Uterus (tissue), 2 donors: ENCODE measurements at regions not wholly inside any gene's neighbourhood (a gene's known extent, or its start where the extent isn't known, plus 50 kb on each side); places are given as distances from the start of the nearest gene placed in this dataset.

Experiments used
- CTCF ChIP-seq, 4 experiments: fragments of 200-600 bp in 2 of 4; fragments of 450-650 bp in 2 of 4; sonication (generic) in 2 of 4; IDR thresholded peaks; one replicate each; pipeline ENCODE4 v1.5.1; 2016 to 2019; ENCODE audit warnings: antibody characterized with exemption in 4 of 4, mild to moderate bottlenecking in 2 of 4, moderate library complexity in 1 of 4
- POLR2A ChIP-seq, 2 donors: fragments of 450-650 bp; IDR thresholded peaks; one replicate each; pipeline ENCODE4 v1.6.1; 2016; ENCODE audit warnings: antibody characterized with exemption in 2 of 2, mild to moderate bottlenecking in 1 of 2, moderate library complexity in 1 of 2

GRCh38 chr13:21936674-21937073, 265.8 kb downstream of the FGF9 start:
- TF ChIP-seq CTCF (IDR thresholded peaks at IDR 0.05) = no peak
- TF ChIP-seq POLR2A (IDR thresholded peaks at IDR 0.05) = no peak
